ENCODE measurements at regions not wholly inside any gene's neighbourhood (a gene's known extent, or its start where the extent isn't known, plus 50 kb on each side); places are given as distances from the start of the nearest gene placed in this dataset.

GRCh38 chr2:64838817-64839216, 150.4 kb upstream of the SLC1A4 start:
- TF ChIP-seq POLR2A (IDR thresholded peaks at IDR 0.05; ENCODE audit: low read depth, low read length) (no peak), POLR2AphosphoS5 (IDR thresholded peaks at IDR 0.05; ENCODE audit: low read depth, low read length) (no peak), SPI1 (IDR thresholded peaks at IDR 0.05; ENCODE audit: low read depth, low read length) (no peak)
